HepG2 (cell line): ENCODE measurements at regions not wholly inside any gene's neighbourhood (a gene's known extent, or its start where the extent isn't known, plus 50 kb on each side); places are given as distances from the start of the nearest gene placed in this dataset.
"Not testable (repeated sequence)": the region's sequence is repeated elsewhere in the genome, so short reads cannot be mapped to it uniquely, and the experiment has no call there.

ENCODE experiments used
- ATAC-seq: fragments of 200-7000 bp; cut with Tn5 transposase; 3 replicates; pipeline ENCODE4 v1.9.1; 2020; ENCODE audit warnings: mild to moderate bottlenecking, moderate library complexity
- BruUV-seq: library from RNA; stranded (reverse); fragments of 400-500 nt; replicated peaks from 2 replicates; lab custom pipeline; 2021; lab: Mats Ljungman, UMichigan
- CTCF ChIA-PET: fragments of 300-600 bp; formaldehyde crosslinking; extraction: SDS; loops from one replicate; lab custom pipeline; 2021; ENCODE audit warnings: low total read pairs, inconsistent platforms, low intra/inter-chr PET ratio; lab: Yijun Ruan, JAX
- POLR2A ChIA-PET: fragments of 350-600 bp; sonication (Branson Sonifier 250); formaldehyde crosslinking; loops from one replicate; lab custom pipeline; 2020; ENCODE audit warnings: antibody characterized with exemption, inconsistent platforms; lab: Yijun Ruan, JAX
- DNase-seq: peaks from one replicate; pipeline ENCODE4 v3.0.0-alpha.2; 2015; ENCODE audit warnings: low spot score
- FAIRE-seq: peaks from 3 replicates; lab custom pipeline; 2011; peaks lifted over from hg19 to GRCh38; lab: Jason Lieb, UNC
- H2AFZ ChIP-seq: one replicate; pipeline ENCODE4 v1.6.1; 2011; ENCODE audit warnings: low read length, inconsistent platforms
- H3K27ac ChIP-seq: fragments of 300-600 bp; 3 replicates; pipeline ENCODE4 v1.8.0; 2011; ENCODE audit warnings: mixed run types, mild to moderate bottlenecking, mixed read lengths, low read length, inconsistent platforms; ENCODE audit not compliant: insufficient read depth; ENCODE audit errors: extremely low read length
- H3K27me3 ChIP-seq, 2 experiments: fragments of 200-600 bp in 1 of 2; 2 replicates in 1 of 2; 3 replicates in 1 of 2; pipeline versions ENCODE4 v1.6.0 to v1.8.0; 2011; ENCODE audit warnings: low read length in 2 of 2, mild to moderate bottlenecking in 2 of 2, moderate library complexity in 2 of 2, inconsistent platforms in 1 of 2; ENCODE audit not compliant: insufficient read depth in 2 of 2, control insufficient read depth in 1 of 2
- H3K36me3 ChIP-seq, 2 experiments: fragments of 200-600 bp in 1 of 2; replicated peaks in 1 of 2; 2 replicates in 1 of 2; 3 replicates in 1 of 2; pipeline versions ENCODE4 v1.5.1 to v1.8.0; 2011; ENCODE audit warnings: low read length in 2 of 2, inconsistent platforms in 1 of 2; ENCODE audit not compliant: insufficient read depth in 2 of 2, control insufficient read depth in 1 of 2
- H3K4me1 ChIP-seq: 2 replicates; pipeline ENCODE4 v1.5.1; 2012; ENCODE audit warnings: low read length, inconsistent platforms; ENCODE audit not compliant: insufficient read depth
- H3K4me2 ChIP-seq: 2 replicates; pipeline ENCODE4 v1.6.0; 2011; ENCODE audit warnings: low read depth, low read length, inconsistent platforms
- H3K4me3 ChIP-seq, 3 experiments: fragments of 200-600 bp in 1 of 3; sonication (generic), shearing (Covaris generic) in 1 of 3; replicated peaks in 1 of 3; 2 replicates each; pipeline ENCODE4 v1.5.1; 2011 to 2016; ENCODE audit warnings: low read length in 3 of 3, inconsistent platforms in 2 of 3, low read depth in 2 of 3, mild to moderate bottlenecking in 2 of 3, control low read depth in 1 of 3, mixed read lengths in 1 of 3; ENCODE audit not compliant: insufficient read depth in 1 of 3
- H3K79me2 ChIP-seq: one replicate; pipeline ENCODE4 v1.6.1; 2011; ENCODE audit warnings: low read length, inconsistent platforms; ENCODE audit not compliant: insufficient read depth
- H3K9ac ChIP-seq: 2 replicates; pipeline ENCODE4 v1.6.0; 2011; ENCODE audit warnings: mild to moderate bottlenecking, low read depth, low read length, inconsistent platforms; ENCODE audit not compliant: insufficient read depth
- H3K9me3 ChIP-seq: 2 replicates; pipeline ENCODE4 v1.5.1; 2012; ENCODE audit warnings: mild to moderate bottlenecking, low read length
- H4K20me1 ChIP-seq: 2 replicates; pipeline ENCODE4 v1.6.0; 2011; ENCODE audit warnings: inconsistent platforms, mild to moderate bottlenecking, low read length, moderate library complexity; ENCODE audit not compliant: insufficient read depth
- CENPT ChIP-seq: sonication (generic); formaldehyde crosslinking; IDR thresholded peaks from 2 replicates; pipeline ENCODE4 v1.8.0; 2022; ENCODE audit warnings: low read depth, mild to moderate bottlenecking, moderate library complexity, missing genetic modification reagents
- HNF4A ChIP-seq: sonication (generic); formaldehyde crosslinking; IDR thresholded peaks from 2 replicates; pipeline ENCODE4 v1.4.0; 2020; ENCODE audit warnings: missing genetic modification reagents
- IKZF1 ChIP-seq: fragments of 450-650 bp; IDR thresholded peaks from 2 replicates; pipeline ENCODE4 v1.7.1; 2016
- IRF9 ChIP-seq: sonication (generic); formaldehyde crosslinking; IDR thresholded peaks from 2 replicates; pipeline ENCODE4 v1.8.0; 2022; ENCODE audit warnings: missing genetic modification reagents, mild to moderate bottlenecking, borderline replicate concordance
- PHF21A ChIP-seq: sonication (generic); formaldehyde crosslinking; IDR thresholded peaks from 2 replicates; pipeline ENCODE4 v1.5.0; 2020; ENCODE audit warnings: mild to moderate bottlenecking, missing genetic modification reagents
- SPEN ChIP-seq: sonication (generic); formaldehyde crosslinking; IDR thresholded peaks from 2 replicates; pipeline ENCODE4 v1.5.1; 2020; ENCODE audit warnings: low read depth, mild to moderate bottlenecking, missing genetic modification reagents
- ZMAT3 ChIP-seq: sonication (generic); formaldehyde crosslinking; conservative IDR thresholded peaks from 2 replicates; pipeline ENCODE4 v1.7.0; 2021; ENCODE audit warnings: missing genetic modification reagents
- ZNF160 ChIP-seq: sonication (generic); formaldehyde crosslinking; IDR thresholded peaks from 2 replicates; pipeline ENCODE4 v1.8.0; 2022; ENCODE audit warnings: mild to moderate bottlenecking, inconsistent platforms, missing genetic modification reagents
- ZNF7 ChIP-seq: IDR thresholded peaks from 2 replicates; pipeline ENCODE4 v1.6.1; 2016; ENCODE audit warnings: missing biosample characterization, missing genetic modification reagents
- ZSCAN22 ChIP-seq: sonication (generic); formaldehyde crosslinking; IDR thresholded peaks from 2 replicates; pipeline ENCODE4 v1.4.0; 2020; ENCODE audit warnings: mild to moderate bottlenecking, missing genetic modification reagents
- ZSCAN25 ChIP-seq: sonication (generic); formaldehyde crosslinking; IDR thresholded peaks from 2 replicates; pipeline ENCODE4 v1.8.0; 2022; ENCODE audit warnings: mild to moderate bottlenecking, missing genetic modification reagents
- WGBS: methylation state at CpG from one replicate; pipeline ENCODE4 v1.1.6; 2017; ENCODE audit warnings: low lambda C conversion rate; 5-methylcytosine and 5-hydroxymethylcytosine counted together
- in situ Hi-C: cut with HindIII; loops from 2 replicates; pipeline ENCODE4 v1.10.0; 2017; ENCODE audit warnings: low pct_unique_long_range_greater_than_20kb; ENCODE audit not compliant: extremely low pct_ligation_motif_present
- intact Hi-C: fragments of 100-400 bp; cut with micrococcal nuclease; formaldehyde crosslinking; loops from one replicate; pipeline ENCODE4 v1.10.0; 2022; ENCODE audit not compliant: unreplicated experiment
- TF ChIP-seq, protein P1 (sequence below): sonication (generic); formaldehyde crosslinking; conservative IDR thresholded peaks from 2 replicates; pipeline ENCODE4 v1.4.0; 2020; ENCODE audit warnings: missing genetic modification reagents

GRCh38 chr14:88104710-88105109 is 99.8 kb downstream of the GPR65 start:
- H3K27me3 ChIP-seq = no peaks in the 10 kb centered on the region
- peaks cover 6% of the 10 kb centered on the region; the same call in 1 of the 2 replicates for H3K9me3 ChIP-seq
- no peak overlapping the region for H3K27ac ChIP-seq
- in situ Hi-C loops (no loop called here), intact Hi-C loops (loop anchor here (10.0 kb wide), 1 partner anchor 90 kb away; no protein-coding TSS in a partner anchor)
- ChIA-PET POLR2A (no interaction called here), CTCF (no interaction called here)
- no peak overlapping the region for H3K4me3 ChIP-seq
- ATAC-seq = no peak
- no peaks in the 10 kb centered on the region for H4K20me1 ChIP-seq
- no peak for FAIRE-seq
- no peak for TF ChIP-seq HNF4A (CRISPR knock-in tag)
- peak; percentile 98 for TF ChIP-seq ZNF160 (CRISPR knock-in tag)
- no peak overlapping the region for H3K4me2 ChIP-seq
- H3K36me3 ChIP-seq = no peaks in the 10 kb centered on the region
- H3K4me1 ChIP-seq = no peaks in the 10 kb centered on the region
- BruUV-seq = no TSS peak
- H3K79me2 ChIP-seq = no peaks in the 10 kb centered on the region
- H2AFZ ChIP-seq = no peak overlapping the region
- no peak overlapping the region for H3K9ac ChIP-seq
- 94% methylated on average over 1 of the region's 1 CpG for WGBS
- DNase-seq = no peak

GRCh38 chr14:88106377-88106776 is 101.4 kb downstream of the GPR65 start:
- POLR2A ChIA-PET = no interaction called here
- WGBS = 99% methylated on average over 3 of the region's 4 CpGs
- Histone ChIP-seq H3K9me3 (peaks cover 6% of the 10 kb centered on the region; the same call in 1 of the 2 replicates), H3K27ac (no peak overlapping the region), H3K4me2 (no peak overlapping the region), H3K4me3 (no peak overlapping the region), H3K4me1 (no peaks in the 10 kb centered on the region), H3K36me3 (no peaks in the 10 kb centered on the region), H3K27me3 (no peaks in the 10 kb centered on the region), H4K20me1 (no peaks in the 10 kb centered on the region), H3K9ac (no peak overlapping the region), H2AFZ (no peak overlapping the region), H3K79me2 (no peaks in the 10 kb centered on the region)
- BruUV-seq = no TSS peak
- TF ChIP-seq ZSCAN25 (CRISPR knock-in tag) = no peak
- no peak for TF ChIP-seq IRF9
- TF ChIP-seq CENPT = no peak
- no peak for TF ChIP-seq IKZF1
- no peak for TF ChIP-seq SPEN (CRISPR knock-in tag)
- no peak for TF ChIP-seq ZNF7 (CRISPR knock-in tag)
- no peak for TF ChIP-seq ZMAT3 (CRISPR knock-in tag)
- TF ChIP-seq PHF21A (CRISPR knock-in tag) = no peak
- TF ChIP-seq ZSCAN22 (CRISPR knock-in tag) = no peak
- TF ChIP-seq, protein P1, sequence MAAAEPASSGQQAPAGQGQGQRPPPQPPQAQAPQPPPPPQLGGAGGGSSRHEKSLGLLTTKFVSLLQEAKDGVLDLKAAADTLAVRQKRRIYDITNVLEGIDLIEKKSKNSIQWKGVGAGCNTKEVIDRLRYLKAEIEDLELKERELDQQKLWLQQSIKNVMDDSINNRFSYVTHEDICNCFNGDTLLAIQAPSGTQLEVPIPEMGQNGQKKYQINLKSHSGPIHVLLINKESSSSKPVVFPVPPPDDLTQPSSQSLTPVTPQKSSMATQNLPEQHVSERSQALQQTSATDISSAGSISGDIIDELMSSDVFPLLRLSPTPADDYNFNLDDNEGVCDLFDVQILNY = no peak
- intact Hi-C loops = loop anchor here (10.0 kb wide), 1 partner anchor 92 kb away; no protein-coding TSS in a partner anchor
- in situ Hi-C loops = no loop called here
- CTCF ChIA-PET = no interaction called here
- ATAC-seq (peak; percentile 52), FAIRE-seq (no peak), DNase-seq (no peak)

DNA sequence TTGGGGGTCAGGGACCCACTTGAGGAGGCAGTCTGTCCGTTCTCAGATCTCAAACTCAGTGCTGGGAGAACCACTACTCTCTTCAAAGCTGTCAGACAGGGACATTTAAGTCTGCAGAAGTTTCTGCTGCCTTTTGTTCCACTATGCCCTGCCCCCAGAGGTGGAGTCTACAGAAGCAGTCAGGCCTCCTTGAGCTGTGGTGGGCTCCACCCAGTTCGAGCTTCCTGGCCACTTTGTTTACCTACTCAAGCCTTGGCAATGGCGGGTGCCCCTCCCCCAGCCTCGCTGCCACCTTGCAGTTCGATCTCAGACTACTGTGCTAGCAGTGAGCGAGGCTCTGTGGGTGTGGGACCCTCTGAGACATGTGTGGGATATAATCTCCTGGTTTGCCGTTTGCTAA is 122.7 kb downstream of the GPR65 start:
- DNase-seq, in situ Hi-C loops, FAIRE-seq, ATAC-seq, H3K9me3 ChIP-seq, H3K4me1 ChIP-seq, H2AFZ ChIP-seq, CTCF ChIA-PET, POLR2A ChIA-PET, H3K36me3 ChIP-seq, H4K20me1 ChIP-seq, intact Hi-C loops, H3K79me2 ChIP-seq, H3K9ac ChIP-seq, H3K27me3 ChIP-seq, BruUV-seq, H3K27ac ChIP-seq, H3K4me2 ChIP-seq, H3K4me3 ChIP-seq: not testable (repeated sequence)
- WGBS = 93% methylated on average over 6 of the region's 7 CpGs
